Activated CD8-positive, alpha-beta T cell treated with anti-CD3 and anti-CD28 coated beads for 36 hours (primary cell): ENCODE measurements at regions not wholly inside any gene's neighbourhood (a gene's known extent, or its start where the extent isn't known, plus 50 kb on each side); places are given as distances from the start of the nearest gene placed in this dataset.

Experiments
- ATAC-seq: fragments of 200-7000 bp; cut with Tn5 transposase; one replicate; pipeline ENCODE4 v1.10.0; 2021; ENCODE audit warnings: mild to moderate bottlenecking, moderate library complexity
- CTCF ChIA-PET: fragments of 350-600 bp; sonication (Branson Sonifier 250); formaldehyde crosslinking; loops from one replicate; lab custom pipeline; 2021; ENCODE audit warnings: antibody characterized with exemption; lab: Charles Lee
- POLR2A ChIA-PET: fragments of 350-600 bp; sonication (Branson Sonifier 250); formaldehyde crosslinking; loops from one replicate; lab custom pipeline; 2021; ENCODE audit warnings: antibody characterized with exemption; lab: Charles Lee
- DNase-seq: peaks from one replicate; pipeline ENCODE4 v3.0.0-alpha.2; 2020
- H3K27ac Mint-ChIP-seq: one replicate; pipeline ENCODE4 v1.8.0; 2021; ENCODE audit warnings: mild to moderate bottlenecking, mixed read lengths
- H3K27me3 Mint-ChIP-seq: one replicate; pipeline ENCODE4 v1.8.0; 2021; ENCODE audit warnings: mixed read lengths
- H3K36me3 Mint-ChIP-seq: one replicate; pipeline ENCODE4 v1.8.0; 2021; ENCODE audit warnings: low read depth, mixed read lengths
- H3K4me1 Mint-ChIP-seq: one replicate; pipeline ENCODE4 v1.8.0; 2021; ENCODE audit warnings: low read depth, mixed read lengths
- H3K4me3 Mint-ChIP-seq: one replicate; pipeline ENCODE4 v1.8.0; 2021; ENCODE audit warnings: mild to moderate bottlenecking, moderate library complexity, mixed read lengths
- H3K9me3 Mint-ChIP-seq: one replicate; pipeline ENCODE4 v1.8.0; 2021; ENCODE audit warnings: mixed read lengths
- CTCF ChIP-seq: fragments of 200-600 bp; IDR thresholded peaks from one replicate; pipeline ENCODE4 v1.8.0; 2022; ENCODE audit warnings: antibody characterized with exemption, mild to moderate bottlenecking
- intact Hi-C: fragments of 100-400 bp; cut with micrococcal nuclease; formaldehyde crosslinking; loops from one replicate; pipeline ENCODE4 v1.10.0; 2022

DNA sequence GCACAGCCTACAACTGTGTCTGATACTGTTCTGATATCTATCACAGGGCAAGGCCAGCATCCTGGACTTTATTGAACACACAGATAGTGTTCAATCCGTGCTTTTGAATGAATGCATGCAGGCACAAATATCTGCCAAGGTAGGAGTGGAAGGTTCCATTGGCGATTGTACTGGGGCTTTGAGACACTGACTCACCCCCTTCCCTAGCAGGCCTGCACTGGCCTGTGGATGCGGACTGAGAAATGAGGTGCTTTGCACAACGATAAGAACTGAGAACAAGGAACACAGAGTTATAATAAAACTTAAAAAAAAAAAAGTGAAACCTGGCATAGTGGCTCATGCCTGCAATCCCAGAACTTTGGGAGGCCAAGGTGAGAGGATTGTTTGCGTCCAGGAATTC is 62.4 kb upstream of the NGF start:
- ATAC-seq (no peak), DNase-seq (no peak)
- CTCF ChIA-PET: no interaction called here
- no peak for TF ChIP-seq CTCF
- Mint-ChIP-seq H3K27ac (no peak overlapping the region), H3K36me3 (no peaks in the 10 kb centered on the region), H3K27me3 (peaks cover 8% of the 10 kb centered on the region), H3K4me3 (no peak overlapping the region), H3K4me1 (no peaks in the 10 kb centered on the region), H3K9me3 (no peaks in the 10 kb centered on the region)
- POLR2A ChIA-PET: no interaction called here
- intact Hi-C loops: no loop called here

- Mint-ChIP-seq H3K27me3 (peaks cover 3% of the 10 kb centered on the region), H3K4me3 (no peak overlapping the region), H3K36me3 (no peaks in the 10 kb centered on the region), H3K27ac (no peak overlapping the region), H3K9me3 (no peaks in the 10 kb centered on the region), H3K4me1 (no peaks in the 10 kb centered on the region)
- ChIA-PET POLR2A (no interaction called here), CTCF (no interaction called here)
- TF ChIP-seq CTCF: no peak
- ATAC-seq (no peak), DNase-seq (no peak)
- intact Hi-C loops: no loop called here
These were observed 60.7 kb upstream of the NGF start for GRCh38 chr1:115398745-115399144.
